C4-2B (cell line): ENCODE measurements at regions not wholly inside any gene's neighbourhood (a gene's known extent, or its start where the extent isn't known, plus 50 kb on each side); places are given as distances from the start of the nearest gene placed in this dataset.
A peak's percentile ranks its signal among the peaks of the same experiment; 100 is the strongest.
"Not testable (repeated sequence)": the region's sequence is repeated elsewhere in the genome, so short reads cannot be mapped to it uniquely, and the experiment has no call there.

ENCODE experiments used
- H3K27ac ChIP-seq: fragments of 450-650 bp; 2 replicates; pipeline ENCODE4 v1.5.1; 2017
- ZFX ChIP-seq: fragments of 450-650 bp; IDR thresholded peaks from 2 replicates; pipeline ENCODE4 v1.6.1; 2017
- TF ChIP-seq, protein P1 (sequence below): fragments of 450-650 bp; conservative IDR thresholded peaks from 2 replicates; pipeline ENCODE4 v1.5.1; 2017; ENCODE audit warnings: mild to moderate bottlenecking

- H3K27ac ChIP-seq: peak overlapping the region; percentile 0; the same call in 1 of the 2 replicates
- TF ChIP-seq, protein P1, sequence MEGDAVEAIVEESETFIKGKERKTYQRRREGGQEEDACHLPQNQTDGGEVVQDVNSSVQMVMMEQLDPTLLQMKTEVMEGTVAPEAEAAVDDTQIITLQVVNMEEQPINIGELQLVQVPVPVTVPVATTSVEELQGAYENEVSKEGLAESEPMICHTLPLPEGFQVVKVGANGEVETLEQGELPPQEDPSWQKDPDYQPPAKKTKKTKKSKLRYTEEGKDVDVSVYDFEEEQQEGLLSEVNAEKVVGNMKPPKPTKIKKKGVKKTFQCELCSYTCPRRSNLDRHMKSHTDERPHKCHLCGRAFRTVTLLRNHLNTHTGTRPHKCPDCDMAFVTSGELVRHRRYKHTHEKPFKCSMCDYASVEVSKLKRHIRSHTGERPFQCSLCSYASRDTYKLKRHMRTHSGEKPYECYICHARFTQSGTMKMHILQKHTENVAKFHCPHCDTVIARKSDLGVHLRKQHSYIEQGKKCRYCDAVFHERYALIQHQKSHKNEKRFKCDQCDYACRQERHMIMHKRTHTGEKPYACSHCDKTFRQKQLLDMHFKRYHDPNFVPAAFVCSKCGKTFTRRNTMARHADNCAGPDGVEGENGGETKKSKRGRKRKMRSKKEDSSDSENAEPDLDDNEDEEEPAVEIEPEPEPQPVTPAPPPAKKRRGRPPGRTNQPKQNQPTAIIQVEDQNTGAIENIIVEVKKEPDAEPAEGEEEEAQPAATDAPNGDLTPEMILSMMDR: no peak
- TF ChIP-seq ZFX: no peak
Measured at GRCh38 chr2:8606226-8606625, 75.6 kb upstream of the ID2 start.

- TF ChIP-seq ZFX: no peak
- TF ChIP-seq, protein P1: no peak
- peak overlapping the region; percentile 0; the same call in 1 of the 2 replicates for H3K27ac ChIP-seq
Measured at GRCh38 chr2:8606649-8607550, 75.0 kb upstream of the ID2 start.

- H3K27ac ChIP-seq: no peak overlapping the region
- no peak for TF ChIP-seq ZFX
- TF ChIP-seq, protein P1: no peak
Measured at GRCh38 chr2:8607606-8608005, 74.2 kb upstream of the ID2 start.

DNA sequence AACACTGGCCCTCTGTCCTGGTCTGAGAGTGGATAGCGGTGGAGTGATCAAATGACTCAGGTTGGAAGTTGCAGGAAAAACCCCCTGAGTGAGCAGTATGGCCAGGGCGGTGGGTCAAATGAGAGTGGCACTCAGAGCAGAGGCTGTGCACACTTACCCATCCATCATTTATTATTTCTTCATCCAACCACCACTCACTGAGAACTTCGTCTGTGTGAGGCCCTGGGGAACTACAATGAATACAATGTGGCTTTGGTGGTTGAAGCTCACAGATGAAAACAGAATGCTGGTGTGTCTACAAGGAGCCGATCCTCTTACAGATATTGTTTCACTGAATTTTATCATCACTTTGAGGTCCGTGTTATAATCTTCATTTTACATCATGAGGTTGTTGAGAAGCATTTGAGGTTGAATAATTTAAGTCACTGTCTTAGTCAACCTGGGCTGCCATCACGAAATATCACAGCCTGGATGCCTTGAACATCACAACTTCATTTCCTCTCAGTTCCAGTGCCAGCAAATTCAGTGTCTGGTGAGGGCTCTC is 73.4 kb upstream of the ID2 start:
- H3K27ac ChIP-seq: no peak overlapping the region
- TF ChIP-seq, protein P1: no peak
- no peak for TF ChIP-seq ZFX

DNA sequence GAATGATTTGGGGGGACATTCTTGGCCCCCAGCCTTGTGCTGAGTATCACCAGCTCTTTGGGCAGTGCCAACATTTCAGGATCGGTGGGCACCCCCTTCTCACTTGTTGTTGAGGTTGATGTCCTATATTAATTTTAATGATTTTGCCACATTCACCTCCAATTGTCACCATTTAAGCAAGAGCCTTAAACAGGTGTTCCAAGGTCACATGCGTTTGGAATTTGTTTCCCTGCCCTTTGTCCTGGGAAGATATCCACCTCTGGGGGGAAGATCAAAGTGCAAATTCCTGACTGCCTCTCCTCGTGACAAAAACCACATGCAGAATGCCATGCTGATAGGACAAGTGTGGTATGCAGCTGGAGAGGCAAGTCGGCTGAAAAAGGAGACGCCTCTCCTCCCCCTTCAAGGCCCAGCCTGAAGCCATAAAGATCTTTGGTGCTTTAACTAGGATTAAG is 72.5 kb upstream of the ID2 start:
- H3K27ac ChIP-seq: no peak overlapping the region
- TF ChIP-seq, protein P1: no peak
- TF ChIP-seq ZFX: no peak

GRCh38 chr2:8610775-8611174 is 71.1 kb upstream of the ID2 start:
- H3K27ac ChIP-seq: not testable (repeated sequence)

GRCh38 chr2:8611246-8611645 is 70.6 kb upstream of the ID2 start:
- TF ChIP-seq ZFX: no peak
- TF ChIP-seq, protein P1: no peak

More at GRCh38 chr2:8611246-8611645, 70.6 kb upstream of the ID2 start:
- no peak overlapping the region for H3K27ac ChIP-seq
